H9 (cell line): ENCODE measurements at regions not wholly inside any gene's neighbourhood (a gene's known extent, or its start where the extent isn't known, plus 50 kb on each side); places are given as distances from the start of the nearest gene placed in this dataset.

ENCODE experiments used
- DNase-seq: peaks from one replicate; pipeline ENCODE4 v3.0.0-alpha.2; 2017
- H2AFZ ChIP-seq: one replicate; pipeline ENCODE4 v1.6.1; 2013; ENCODE audit warnings: mild to moderate bottlenecking, low read length, control low read depth, moderate library complexity
- H2AK5ac ChIP-seq: 2 replicates; pipeline ENCODE4 v1.6.1; 2013; ENCODE audit warnings: low read length, control low read depth, mixed read lengths; ENCODE audit not compliant: insufficient read length
- H2BK120ac ChIP-seq: one replicate; pipeline ENCODE4 v1.6.1; 2013; ENCODE audit warnings: low read depth, mild to moderate bottlenecking, low read length, control low read depth, inconsistent platforms; ENCODE audit not compliant: poor library complexity, severe bottlenecking
- H2BK12ac ChIP-seq: 2 replicates; pipeline ENCODE4 v1.6.1; 2013; ENCODE audit warnings: low read length, control low read depth, mixed read lengths, low read depth; ENCODE audit not compliant: insufficient read length
- H2BK15ac ChIP-seq: 2 replicates; pipeline ENCODE4 v1.6.1; 2013; ENCODE audit warnings: low read depth, low read length, control low read depth
- H2BK20ac ChIP-seq: one replicate; pipeline ENCODE4 v1.6.1; 2013; ENCODE audit warnings: low read depth, mild to moderate bottlenecking, low read length, control low read depth, inconsistent platforms; ENCODE audit not compliant: poor library complexity, severe bottlenecking
- H2BK5ac ChIP-seq: 2 replicates; pipeline ENCODE4 v1.6.1; 2013; ENCODE audit warnings: low read length, control low read depth, mixed read lengths; ENCODE audit not compliant: insufficient read length
- H3K14ac ChIP-seq: 2 replicates; pipeline ENCODE4 v1.6.1; 2013; ENCODE audit warnings: low read length, control low read depth; ENCODE audit not compliant: insufficient read depth
- H3K18ac ChIP-seq: 2 replicates; pipeline ENCODE4 v1.6.1; 2013; ENCODE audit warnings: low read depth, mild to moderate bottlenecking, mixed read lengths, low read length, control low read depth; ENCODE audit not compliant: insufficient read length
- H3K23ac ChIP-seq: 2 replicates; pipeline ENCODE4 v1.6.1; 2013; ENCODE audit warnings: low read length, control low read depth, mixed read lengths, low read depth; ENCODE audit not compliant: insufficient read length
- H3K23me2 ChIP-seq: 2 replicates; pipeline ENCODE4 v1.6.1; 2013; ENCODE audit warnings: low read depth, mild to moderate bottlenecking, mixed read lengths, low read length, control low read depth; ENCODE audit not compliant: insufficient read length, poor library complexity, severe bottlenecking
- H3K27ac ChIP-seq: 2 replicates; pipeline ENCODE4 v1.5.1; 2013; ENCODE audit warnings: low read length, control low read depth, mixed read lengths, low read depth; ENCODE audit not compliant: insufficient read length
- H3K27me3 ChIP-seq: 2 replicates; pipeline ENCODE4 v1.6.1; 2013; ENCODE audit warnings: low read length, control low read depth, inconsistent platforms; ENCODE audit not compliant: insufficient read depth
- H3K4ac ChIP-seq: 2 replicates; pipeline ENCODE4 v1.6.1; 2013; ENCODE audit warnings: low read depth, mild to moderate bottlenecking, control low read depth, inconsistent platforms, low read length, moderate library complexity
- H3K4me1 ChIP-seq: 2 replicates; pipeline ENCODE4 v1.6.1; 2013; ENCODE audit warnings: low read length, control low read depth, inconsistent platforms; ENCODE audit not compliant: insufficient read depth
- H3K4me2 ChIP-seq: 2 replicates; pipeline ENCODE4 v1.6.1; 2013; ENCODE audit warnings: low read length, control low read depth, mixed read lengths; ENCODE audit not compliant: insufficient read length, insufficient read depth
- H3K56ac ChIP-seq: 2 replicates; pipeline ENCODE4 v1.6.1; 2013; ENCODE audit warnings: low read depth, mild to moderate bottlenecking, mixed read lengths, low read length, control low read depth; ENCODE audit not compliant: insufficient read length
- H3K79me1 ChIP-seq: 2 replicates; pipeline ENCODE4 v1.6.1; 2013; ENCODE audit warnings: low read depth, mild to moderate bottlenecking, moderate library complexity, low read length, control low read depth, inconsistent platforms; ENCODE audit not compliant: insufficient read depth, poor library complexity, severe bottlenecking
- H3K79me2 ChIP-seq: 2 replicates; pipeline ENCODE4 v1.6.1; 2013; ENCODE audit warnings: low read length, control low read depth, inconsistent platforms; ENCODE audit not compliant: insufficient read depth
- H3K9ac ChIP-seq: 2 replicates; pipeline ENCODE4 v1.6.1; 2013; ENCODE audit warnings: low read length, control low read depth, mixed read lengths; ENCODE audit not compliant: insufficient read length; ENCODE audit errors: extremely low read depth
- H3K9me3 ChIP-seq: one replicate; pipeline ENCODE4 v1.6.1; 2013; ENCODE audit warnings: low read depth, low read length, inconsistent platforms; ENCODE audit not compliant: control insufficient read depth
- H3T11ph ChIP-seq: one replicate; pipeline ENCODE4 v1.6.1; 2013; ENCODE audit warnings: mild to moderate bottlenecking, low read length, control low read depth, inconsistent platforms
- H4K20me1 ChIP-seq: one replicate; pipeline ENCODE4 v1.6.1; 2013; ENCODE audit not compliant: control insufficient read depth, insufficient read length, insufficient read depth
- H4K5ac ChIP-seq: 2 replicates; pipeline ENCODE4 v1.6.1; 2013; ENCODE audit warnings: low read depth, mild to moderate bottlenecking, mixed read lengths, low read length, control low read depth; ENCODE audit not compliant: insufficient read length
- H4K8ac ChIP-seq: replicated peaks from 2 replicates; pipeline ENCODE4 v1.6.1; 2013; ENCODE audit warnings: low read length, control low read depth, mixed read lengths, low read depth; ENCODE audit not compliant: insufficient read length
- H4K91ac ChIP-seq: 2 replicates; pipeline ENCODE4 v1.6.1; 2013; ENCODE audit warnings: low read depth, mild to moderate bottlenecking, moderate library complexity, mixed read lengths, low read length, control low read depth; ENCODE audit not compliant: insufficient read length
- H3K27ac Mint-ChIP-seq, 3 experiments: 2 replicates in 2 of 3; 3 replicates in 1 of 3; pipeline ENCODE4 v1.8.0; 2020 to 2021; ENCODE audit warnings: mixed read lengths in 3 of 3, mild to moderate bottlenecking in 1 of 3, moderate library complexity in 1 of 3
- H3K27me3 Mint-ChIP-seq: 2 replicates; pipeline ENCODE4 v1.8.0; 2021; ENCODE audit warnings: low read depth, mild to moderate bottlenecking, moderate library complexity, mixed read lengths
- H3K36me3 Mint-ChIP-seq, 3 experiments: 2 replicates in 2 of 3; 3 replicates in 1 of 3; pipeline ENCODE4 v1.8.0; 2020 to 2021; ENCODE audit warnings: low read depth in 3 of 3, mixed read lengths in 3 of 3; ENCODE audit not compliant: insufficient read depth in 1 of 3
- H3K4me1 Mint-ChIP-seq, 2 experiments: 2 replicates each; pipeline ENCODE4 v1.8.0; 2020; ENCODE audit warnings: mixed read lengths in 2 of 2
- H3K4me3 Mint-ChIP-seq, 2 experiments: 2 replicates in 1 of 2; 3 replicates in 1 of 2; pipeline ENCODE4 v1.8.0; 2020 to 2021; ENCODE audit warnings: mild to moderate bottlenecking in 2 of 2, mixed read lengths in 2 of 2, moderate library complexity in 1 of 2
- H3K9me3 Mint-ChIP-seq, 2 experiments: 2 replicates in 1 of 2; 3 replicates in 1 of 2; pipeline ENCODE4 v1.8.0; 2020; ENCODE audit warnings: mild to moderate bottlenecking in 2 of 2, mixed read lengths in 2 of 2, moderate library complexity in 1 of 2
- CTCF ChIP-seq: fragments of 200-600 bp; sonication (generic); conservative IDR thresholded peaks from 3 replicates; pipeline ENCODE4 v1.8.0; 2021; ENCODE audit warnings: antibody characterized with exemption, mild to moderate bottlenecking
- WGBS: extraction: QIAGEN DNeasy Blood & Tissue Kit; methylation state at CpG from one replicate; pipeline ENCODE4 v1.1.7; 2013; ENCODE audit warnings: missing lambda C conversion rate, low lambda C conversion rate, mixed read lengths; ENCODE audit not compliant: insufficient read length; ENCODE audit errors: extremely low coverage; 5-methylcytosine and 5-hydroxymethylcytosine counted together

- no peak overlapping the region for H3K56ac ChIP-seq
- H3K9me3 ChIP-seq = no peaks in the 10 kb centered on the region
Observed at GRCh38 chr4:181938631-181939030, 304.6 kb upstream of the TENM3 start.

More at GRCh38 chr4:181938631-181939030, 304.6 kb upstream of the TENM3 start:
- Histone ChIP-seq H4K8ac (no peak overlapping the region), H4K5ac (no peak overlapping the region), H3K9ac (no peak overlapping the region), H4K91ac (no peak overlapping the region), H2AFZ (no peak overlapping the region), H2BK12ac (no peak overlapping the region), H2BK20ac (no peak overlapping the region), H3K4me1 (peaks cover 3% of the 10 kb centered on the region; the same call in 1 of the 2 replicates), H3K14ac (no peak overlapping the region), H3K79me1 (no peaks in the 10 kb centered on the region), H2BK15ac (no peak overlapping the region), H3K4ac (no peak overlapping the region), H3T11ph (no peak overlapping the region), H3K4me2 (no peak overlapping the region), H3K23me2 (no peaks in the 10 kb centered on the region), H3K23ac (no peak overlapping the region), H3K27me3 (no peaks in the 10 kb centered on the region), H2AK5ac (no peak overlapping the region), H2BK120ac (no peak overlapping the region), H4K20me1 (no peaks in the 10 kb centered on the region), H3K27ac (no peak overlapping the region), H2BK5ac (no peak overlapping the region), H3K18ac (no peak overlapping the region), H3K79me2 (no peaks in the 10 kb centered on the region)
- WGBS = no CpG with 5 or more reads among the region's 4 CpGs
- H3K4me3 Mint-ChIP-seq = no peak overlapping the region
- DNase-seq = no peak
- no peak overlapping the region for H3K27ac Mint-ChIP-seq
- no peaks in the 10 kb centered on the region for H3K27me3 Mint-ChIP-seq
- no peak for TF ChIP-seq CTCF
- no peaks in the 10 kb centered on the region for H3K36me3 Mint-ChIP-seq
- no peaks in the 10 kb centered on the region for H3K9me3 Mint-ChIP-seq
- peaks cover 13 to 21% of the 10 kb centered on the region in 2 experiments for H3K4me1 Mint-ChIP-seq
